Stomach (tissue), 8 donors: ENCODE measurements at regions not wholly inside any gene's neighbourhood (a gene's known extent, or its start where the extent isn't known, plus 50 kb on each side); places are given as distances from the start of the nearest gene placed in this dataset.

Experiments
- DNase-seq, 2 donors: peaks; one replicate each; pipeline versions ENCODE4 v3.0.0 to v3.0.0-alpha.2; 2013 to 2019
- H3K27ac ChIP-seq, 5 donors: fragments of 200-600 bp in 4 of 5; sonication (generic) in 4 of 5; one replicate each; pipeline ENCODE4 v1.5.1; 2013 to 2019; ENCODE audit warnings: mild to moderate bottlenecking in 1 of 5, moderate library complexity in 1 of 5
- H3K27me3 ChIP-seq, 3 donors: fragments of 200-600 bp; sonication (generic); one replicate each; pipeline ENCODE4 v1.5.1; 2017 to 2019; ENCODE audit warnings: mixed run types in 1 of 3
- H3K36me3 ChIP-seq, 4 donors: fragments of 200-600 bp; sonication (generic); 1 replicate in 3 of 4; 2 replicates in 1 of 4; pipeline ENCODE4 v1.5.1; 2016 to 2019
- H3K4me1 ChIP-seq, 4 donors: fragments of 200-600 bp; sonication (generic); one replicate each; pipeline ENCODE4 v1.5.1; 2016 to 2019
- H3K4me3 ChIP-seq, 4 donors: fragments of 200-600 bp; sonication (generic) in 3 of 4; one replicate each; pipeline ENCODE4 v1.5.1; 2016 to 2019; ENCODE audit warnings: mild to moderate bottlenecking in 1 of 4
- H3K9me3 ChIP-seq, 4 donors: fragments of 200-600 bp; sonication (generic); one replicate each; pipeline ENCODE4 v1.5.1; 2016 to 2019
- EP300 ChIP-seq: sonication (generic); formaldehyde crosslinking; IDR thresholded peaks from one replicate; pipeline ENCODE4 v1.6.1; 2017; ENCODE audit warnings: antibody characterized with exemption
- POLR2A ChIP-seq, 4 donors: fragments of 450-650 bp; IDR thresholded peaks; one replicate each; pipeline ENCODE4 v1.6.1; 2016; ENCODE audit warnings: antibody characterized with exemption in 4 of 4, control low read depth in 2 of 4, mild to moderate bottlenecking in 1 of 4, moderate library complexity in 1 of 4
- POLR2AphosphoS5 ChIP-seq, 3 donors: sonication (generic); formaldehyde crosslinking; IDR thresholded peaks; one replicate each; pipeline ENCODE4 v1.6.1; 2016; ENCODE audit warnings: antibody characterized with exemption in 3 of 3
- WGBS, 5 donors: extraction: QIAGEN DNeasy Blood & Tissue Kit in 3 of 5; methylation state at CpG; one replicate each; pipeline versions ENCODE4 v1.1.5 to v1.1.7; 2013 to 2018; 5-methylcytosine and 5-hydroxymethylcytosine counted together
- intact Hi-C: fragments of 100-400 bp; cut with DNase I; formaldehyde crosslinking; loops from one replicate; pipeline ENCODE4 v1.15.1; 2023; ENCODE audit warnings: low total_unique reads
- TF ChIP-seq, protein P1 (sequence below), 7 experiments: fragments of 450-650 bp in 4 of 7; fragments of 200-600 bp in 3 of 7; sonication (generic) in 3 of 7; IDR thresholded peaks; one replicate each; pipeline ENCODE4 v1.5.1; 2016 to 2019; ENCODE audit warnings: antibody characterized with exemption in 7 of 7, control low read depth in 2 of 7, mild to moderate bottlenecking in 1 of 7
- donor health status: healthy with polysubstance abuse.
- donor health status: Bipolar disorder and iron deficiency.
- donor health status: healthy.

DNA sequence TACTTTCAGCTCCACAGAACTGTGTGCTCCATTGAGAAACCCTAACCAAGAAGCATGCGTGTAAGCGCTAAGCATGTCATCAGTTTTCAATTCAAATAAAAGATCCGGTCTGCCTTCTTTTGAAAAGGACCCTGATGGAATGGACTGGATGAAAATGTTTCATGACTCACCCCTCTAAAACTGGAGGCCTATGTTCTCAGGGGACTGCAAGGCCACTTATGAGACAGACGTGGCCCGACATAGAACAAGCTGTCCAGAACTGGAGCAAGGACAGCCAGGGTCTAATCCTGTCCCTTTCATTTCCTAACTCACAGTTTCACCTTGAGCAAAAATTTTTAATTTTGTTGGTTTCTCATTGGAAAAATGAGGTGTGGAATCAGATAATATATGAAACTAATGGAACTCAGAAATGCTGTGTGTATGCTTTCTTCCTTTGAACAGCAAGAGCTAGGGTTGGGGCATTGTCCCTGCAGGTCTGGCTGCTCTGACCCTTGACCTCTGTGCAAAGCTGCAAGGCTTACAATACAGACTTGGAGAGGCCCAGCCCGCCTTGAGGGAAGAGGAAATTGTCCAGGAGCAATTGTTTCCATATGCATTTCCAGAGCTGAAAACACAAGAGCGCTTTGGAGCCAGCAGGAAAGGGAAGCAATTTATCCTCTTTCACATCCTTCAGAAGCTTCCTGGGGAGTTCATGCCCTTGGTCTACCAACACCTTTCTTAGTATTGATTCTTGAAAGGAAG, 553.4 kb upstream of the KLF12 start:
- TF ChIP-seq POLR2A (IDR thresholded peaks at IDR 0.05) (no peak), EP300 (no peak), POLR2AphosphoS5 (IDR thresholded peaks at IDR 0.05) (no peak)
- TF ChIP-seq, protein P1, sequence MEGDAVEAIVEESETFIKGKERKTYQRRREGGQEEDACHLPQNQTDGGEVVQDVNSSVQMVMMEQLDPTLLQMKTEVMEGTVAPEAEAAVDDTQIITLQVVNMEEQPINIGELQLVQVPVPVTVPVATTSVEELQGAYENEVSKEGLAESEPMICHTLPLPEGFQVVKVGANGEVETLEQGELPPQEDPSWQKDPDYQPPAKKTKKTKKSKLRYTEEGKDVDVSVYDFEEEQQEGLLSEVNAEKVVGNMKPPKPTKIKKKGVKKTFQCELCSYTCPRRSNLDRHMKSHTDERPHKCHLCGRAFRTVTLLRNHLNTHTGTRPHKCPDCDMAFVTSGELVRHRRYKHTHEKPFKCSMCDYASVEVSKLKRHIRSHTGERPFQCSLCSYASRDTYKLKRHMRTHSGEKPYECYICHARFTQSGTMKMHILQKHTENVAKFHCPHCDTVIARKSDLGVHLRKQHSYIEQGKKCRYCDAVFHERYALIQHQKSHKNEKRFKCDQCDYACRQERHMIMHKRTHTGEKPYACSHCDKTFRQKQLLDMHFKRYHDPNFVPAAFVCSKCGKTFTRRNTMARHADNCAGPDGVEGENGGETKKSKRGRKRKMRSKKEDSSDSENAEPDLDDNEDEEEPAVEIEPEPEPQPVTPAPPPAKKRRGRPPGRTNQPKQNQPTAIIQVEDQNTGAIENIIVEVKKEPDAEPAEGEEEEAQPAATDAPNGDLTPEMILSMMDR (IDR thresholded peaks at IDR 0.05) = no peak
- H3K27me3 ChIP-seq = no peaks in the 10 kb centered on the region
- intact Hi-C loops = no loop called here
- no peak overlapping the region for H3K4me3 ChIP-seq
- H3K27ac ChIP-seq = no peak overlapping the region
- 67 to 82% (median 74%) methylated on average over 7 of the region's 7 CpGs for WGBS, 5 donors
- peak in 1 of 2 donors; percentile 35 for DNase-seq
- H3K9me3 ChIP-seq = no peaks in the 10 kb centered on the region
- no peaks in the 10 kb centered on the region for H3K36me3 ChIP-seq
- no peaks in the 10 kb centered on the region for H3K4me1 ChIP-seq

DNA sequence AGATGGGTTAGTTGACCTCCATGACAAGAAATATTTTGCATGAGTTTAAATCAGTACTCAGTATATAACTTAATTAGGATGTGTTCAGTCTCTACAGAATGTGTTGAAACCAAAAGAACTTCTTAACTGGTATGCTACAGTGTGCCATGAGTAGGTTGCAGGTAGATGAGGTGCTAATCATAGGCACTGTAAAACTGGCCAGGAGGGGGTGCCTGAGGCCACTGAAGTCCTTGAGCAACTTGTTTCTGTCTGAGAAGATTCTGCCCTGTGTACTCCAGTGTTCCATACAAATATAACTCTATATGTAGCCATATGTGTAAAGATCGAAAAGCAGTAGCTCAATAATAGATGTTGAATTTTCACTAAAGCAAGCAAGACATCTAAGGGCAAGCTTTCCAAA, 549.2 kb upstream of the KLF12 start:
- no peak overlapping the region for H3K27ac ChIP-seq
- no peaks in the 10 kb centered on the region for H3K36me3 ChIP-seq
- H3K4me1 ChIP-seq = no peaks in the 10 kb centered on the region
- H3K27me3 ChIP-seq = no peaks in the 10 kb centered on the region
- 92 to 100% (median 96%) methylated on average over 1 of the region's 1 CpG for WGBS, 5 donors
- intact Hi-C loops = no loop called here
- no peak for DNase-seq
- TF ChIP-seq, protein P1 (IDR thresholded peaks at IDR 0.05) = no peak
- TF ChIP-seq POLR2A (IDR thresholded peaks at IDR 0.05) (no peak), POLR2AphosphoS5 (IDR thresholded peaks at IDR 0.05) (no peak), EP300 (no peak)
- no peak overlapping the region for H3K4me3 ChIP-seq
- no peaks in the 10 kb centered on the region for H3K9me3 ChIP-seq

DNA sequence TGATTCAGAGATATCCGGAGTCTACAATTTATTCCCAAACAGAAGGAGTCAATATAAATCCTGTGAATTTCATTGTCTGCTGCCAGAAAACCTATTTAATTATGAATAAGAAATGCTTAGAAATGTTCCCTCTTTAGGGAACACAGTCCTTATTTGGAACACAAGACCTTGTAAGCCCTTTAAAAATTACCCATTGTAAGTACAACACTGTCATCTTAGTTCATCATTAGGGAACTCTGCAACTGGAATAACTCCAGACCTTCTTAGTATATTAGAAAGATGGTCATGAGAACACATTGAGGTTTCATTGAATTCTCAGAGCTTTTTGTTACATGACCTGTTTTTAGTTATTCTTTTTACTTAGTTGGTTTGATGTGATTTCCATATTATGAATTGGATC, 548.5 kb upstream of the KLF12 start:
- H3K4me1 ChIP-seq = no peaks in the 10 kb centered on the region
- no peaks in the 10 kb centered on the region for H3K36me3 ChIP-seq
- TF ChIP-seq POLR2AphosphoS5 (IDR thresholded peaks at IDR 0.05) (no peak), POLR2A (IDR thresholded peaks at IDR 0.05) (no peak), EP300 (no peak)
- TF ChIP-seq, protein P1 (IDR thresholded peaks at IDR 0.05) = no peak
- intact Hi-C loops = no loop called here
- no peaks in the 10 kb centered on the region for H3K9me3 ChIP-seq
- no peak for DNase-seq
- no peaks in the 10 kb centered on the region for H3K27me3 ChIP-seq
- no peak overlapping the region for H3K4me3 ChIP-seq
- no peak overlapping the region for H3K27ac ChIP-seq
- WGBS, 5 donors = 86 to 96% (median 90%) methylated on average over 1 of the region's 1 CpG

DNA sequence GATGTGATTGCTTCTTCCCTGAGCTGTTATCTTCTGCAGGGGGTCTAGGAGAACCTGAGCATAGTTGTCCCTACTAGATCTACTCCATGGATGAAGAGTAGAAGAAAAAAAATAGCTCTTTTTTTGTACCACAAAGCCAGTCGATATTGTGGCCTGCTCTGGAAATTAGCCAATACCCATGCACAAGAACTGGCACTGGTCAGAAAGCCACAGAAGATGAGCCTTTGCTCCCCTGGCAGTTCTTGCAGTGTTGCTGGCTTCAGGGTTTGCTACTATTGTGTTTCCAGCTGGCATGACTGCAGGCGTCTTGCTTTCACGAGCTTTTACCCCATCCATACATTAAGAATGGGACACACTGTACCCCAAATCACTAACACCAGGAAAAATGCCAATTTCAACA, 547.7 kb upstream of the KLF12 start:
- H3K27me3 ChIP-seq = no peaks in the 10 kb centered on the region
- H3K4me3 ChIP-seq = no peak overlapping the region
- no peaks in the 10 kb centered on the region for H3K36me3 ChIP-seq
- whole genome bisulfite sequencing, 5 donors = 55 to 96% (median 88%) methylated on average over 3 of the region's 3 CpGs
- TF ChIP-seq POLR2AphosphoS5 (IDR thresholded peaks at IDR 0.05) = no peak
- TF ChIP-seq EP300 = no peak
- no peaks in the 10 kb centered on the region for H3K4me1 ChIP-seq
- intact Hi-C loops = no loop called here
- H3K9me3 ChIP-seq = no peaks in the 10 kb centered on the region
- no peak overlapping the region for H3K27ac ChIP-seq
- DNase-seq = no peak

DNA sequence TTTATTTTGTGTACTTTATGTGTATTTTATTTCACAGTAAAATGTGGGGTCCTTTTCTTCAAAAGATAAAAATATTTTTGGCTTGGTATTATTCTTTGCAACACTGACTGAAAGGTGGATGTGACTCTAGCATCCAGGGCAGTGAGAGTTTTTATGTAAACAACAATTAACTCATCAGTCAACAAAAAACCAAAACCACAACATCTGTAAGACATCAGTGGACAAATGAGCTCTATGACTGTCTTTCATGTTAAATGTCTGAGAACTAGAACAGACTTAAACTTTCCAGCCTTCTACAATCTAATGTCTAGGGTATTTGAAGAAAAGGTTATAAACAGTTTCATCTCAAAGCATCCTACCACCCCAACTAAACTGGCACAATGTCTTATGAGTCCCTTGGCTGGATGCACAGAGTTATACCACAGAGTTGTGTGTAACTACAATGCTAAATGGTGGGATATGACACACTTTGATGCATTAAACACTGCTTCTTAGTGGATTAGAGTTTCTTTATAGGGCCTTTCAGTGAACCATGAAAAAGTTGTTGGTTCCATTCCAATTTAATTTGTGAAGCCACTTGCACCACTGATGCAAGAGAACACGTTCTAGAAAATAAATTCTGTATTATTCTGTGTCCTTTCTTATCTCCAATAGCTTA, 544.2 kb upstream of the KLF12 start:
- H3K4me1 ChIP-seq = no peaks in the 10 kb centered on the region
- H3K36me3 ChIP-seq = no peaks in the 10 kb centered on the region
- H3K4me3 ChIP-seq = no peak overlapping the region
- no peak for TF ChIP-seq POLR2A (IDR thresholded peaks at IDR 0.05)
- TF ChIP-seq, protein P1 (IDR thresholded peaks at IDR 0.05) = no peak
- no peak for TF ChIP-seq POLR2AphosphoS5 (IDR thresholded peaks at IDR 0.05)
- no peak for TF ChIP-seq EP300
- no peaks in the 10 kb centered on the region for H3K9me3 ChIP-seq
- WGBS, 5 donors = 24 to 48% (median 43%) methylated on average over 1 of the region's 1 CpG
- no peak overlapping the region for H3K27ac ChIP-seq
- intact Hi-C loops = no loop called here
- no peak for DNase-seq
- no peaks in the 10 kb centered on the region for H3K27me3 ChIP-seq
